HEK293T (cell line): ENCODE measurements at regions not wholly inside any gene's neighbourhood (a gene's known extent, or its start where the extent isn't known, plus 50 kb on each side); places are given as distances from the start of the nearest gene placed in this dataset.

ENCODE experiments used
- CTCF ChIA-PET: fragments of 350-600 bp; formaldehyde crosslinking; extraction: SDS; loops from one replicate; lab custom pipeline; 2021; ENCODE audit warnings: antibody characterized with exemption, inconsistent platforms; lab: Yijun Ruan, JAX
- POLR2A ChIA-PET: fragments of 350-600 bp; formaldehyde crosslinking; extraction: SDS; loops from one replicate; lab custom pipeline; 2020; ENCODE audit warnings: antibody characterized with exemption, inconsistent platforms; lab: Yijun Ruan, JAX
- DNase-seq: peaks from one replicate; pipeline ENCODE4 v3.0.0; 2012; ENCODE audit warnings: mixed read lengths; ENCODE audit errors: extremely low spot score
- ARNT ChIP-seq: fragments of 450-650 bp; IDR thresholded peaks from 2 replicates; pipeline ENCODE4 v1.6.1; 2017; ENCODE audit warnings: mild to moderate bottlenecking
- BHLHE40 ChIP-seq: fragments of 450-650 bp; IDR thresholded peaks from 2 replicates; pipeline ENCODE4 v1.6.1; 2016; ENCODE audit warnings: mild to moderate bottlenecking, moderate library complexity, borderline replicate concordance
- CTBP1 ChIP-seq: fragments of 450-650 bp; IDR thresholded peaks from 2 replicates; pipeline ENCODE4 v1.6.1; 2016; ENCODE audit warnings: borderline replicate concordance
- ELF4 ChIP-seq: fragments of 450-650 bp; IDR thresholded peaks from 2 replicates; pipeline ENCODE4 v1.6.1; 2017; ENCODE audit warnings: antibody characterized with exemption
- FOXA1 ChIP-seq: fragments of 450-650 bp; IDR thresholded peaks from 2 replicates; pipeline ENCODE4 v1.6.1; 2016; ENCODE audit warnings: mild to moderate bottlenecking
- FOXK2 ChIP-seq: fragments of 450-650 bp; IDR thresholded peaks from 2 replicates; pipeline ENCODE4 v1.6.1; 2016; ENCODE audit warnings: mild to moderate bottlenecking
- FOXM1 ChIP-seq: fragments of 450-650 bp; IDR thresholded peaks from 2 replicates; pipeline ENCODE4 v1.6.1; 2017; ENCODE audit warnings: mild to moderate bottlenecking, borderline replicate concordance
- HDGF ChIP-seq: fragments of 450-650 bp; IDR thresholded peaks from 2 replicates; pipeline ENCODE4 v1.6.1; 2017; ENCODE audit warnings: antibody characterized with exemption, borderline replicate concordance
- L3MBTL2 ChIP-seq: fragments of 450-650 bp; conservative IDR thresholded peaks from 2 replicates; pipeline ENCODE4 v1.6.1; 2016; ENCODE audit warnings: mild to moderate bottlenecking
- LEF1 ChIP-seq: fragments of 450-650 bp; IDR thresholded peaks from 2 replicates; pipeline ENCODE4 v1.6.1; 2017; ENCODE audit warnings: mild to moderate bottlenecking, borderline replicate concordance
- NFRKB ChIP-seq: fragments of 450-650 bp; IDR thresholded peaks from 2 replicates; pipeline ENCODE4 v1.6.1; 2016; ENCODE audit warnings: mild to moderate bottlenecking, moderate library complexity
- PKNOX1 ChIP-seq: fragments of 450-650 bp; IDR thresholded peaks from 2 replicates; pipeline ENCODE4 v1.6.1; 2016
- SP1 ChIP-seq: fragments of 450-650 bp; IDR thresholded peaks from 2 replicates; pipeline ENCODE4 v1.6.1; 2017
- SUZ12 ChIP-seq: fragments of 450-650 bp; IDR thresholded peaks from 2 replicates; pipeline ENCODE4 v1.6.1; 2016; ENCODE audit warnings: mild to moderate bottlenecking
- TARDBP ChIP-seq: fragments of 450-650 bp; IDR thresholded peaks from 2 replicates; pipeline ENCODE4 v1.6.1; 2016
- ZNF384 ChIP-seq: fragments of 450-650 bp; IDR thresholded peaks from 2 replicates; pipeline ENCODE4 v1.6.1; 2016

GRCh38 chr5:2696156-2696807 is 55.2 kb downstream of the IRX2 start:
- no peak for TF ChIP-seq FOXA1
- TF ChIP-seq FOXM1 = no peak
- TF ChIP-seq SUZ12 = no peak
- no peak for TF ChIP-seq L3MBTL2
- TF ChIP-seq SP1 = no peak
- TF ChIP-seq ELF4 = no peak
- no peak for TF ChIP-seq ZNF384
- TF ChIP-seq ARNT = no peak
- TF ChIP-seq LEF1 = no peak
- no peak for TF ChIP-seq FOXK2
- TF ChIP-seq HDGF = no peak
- TF ChIP-seq PKNOX1 = no peak
- TF ChIP-seq NFRKB = no peak
- ChIA-PET POLR2A (no interaction called here), CTCF (no interaction called here)

DNA sequence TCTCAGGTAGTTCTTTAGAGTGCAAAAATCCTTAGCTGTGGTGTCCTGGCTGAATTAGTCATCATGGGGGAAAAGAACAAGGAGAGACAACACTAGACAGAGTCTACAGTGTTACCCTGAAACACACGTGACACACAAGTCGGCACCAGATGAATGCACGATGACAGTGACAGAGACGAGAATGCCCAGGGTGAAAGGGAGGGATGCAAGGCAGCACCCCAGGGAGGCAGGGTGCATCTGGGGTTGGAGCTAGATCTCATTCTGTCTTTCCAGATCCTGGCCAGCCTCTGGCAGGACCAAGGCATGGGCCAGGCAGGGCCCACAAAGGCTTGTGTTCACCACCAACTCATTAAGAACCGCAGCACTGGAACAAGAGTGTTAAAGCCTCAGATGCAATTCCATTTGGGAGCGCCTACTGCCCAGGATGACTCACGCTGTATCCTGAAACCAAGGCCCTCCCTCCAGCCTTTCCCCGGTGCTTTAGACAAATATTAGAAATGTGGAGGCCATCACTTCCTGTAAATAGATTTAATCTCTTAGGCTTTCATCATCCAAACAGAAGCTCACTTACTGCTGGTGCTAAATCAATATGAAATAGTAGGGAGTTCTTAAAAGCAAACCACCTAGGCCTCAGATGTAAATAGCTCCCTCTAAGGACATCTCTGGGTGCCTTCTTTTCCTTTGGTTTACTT is 56.1 kb downstream of the IRX2 start:
- CTCF ChIA-PET = no interaction called here

More at GRCh38 chr5:2696156-2696807, 55.2 kb downstream of the IRX2 start:
- no peak for DNase-seq

DNA sequence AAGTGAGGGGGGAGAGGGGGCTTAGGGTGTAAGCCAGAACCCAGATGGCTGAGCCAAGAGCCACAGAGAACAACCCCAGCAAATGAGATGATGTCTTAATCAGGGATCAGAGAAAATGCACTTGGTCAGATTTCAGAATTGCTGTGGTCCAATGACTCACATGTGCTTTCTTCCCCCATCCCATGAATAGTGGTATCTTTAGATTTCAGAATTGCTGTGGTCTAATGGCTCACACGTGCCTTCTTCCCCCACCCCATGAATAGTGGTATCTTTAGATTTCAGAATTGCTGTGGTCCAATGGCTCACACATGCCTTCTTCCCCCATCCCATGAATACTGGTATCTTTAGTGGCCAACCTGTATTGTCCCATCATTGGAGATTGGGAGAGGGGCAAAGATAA is 59.9 kb downstream of the IRX2 start:
- ChIA-PET CTCF (no interaction called here), POLR2A (no interaction called here)
- TF ChIP-seq HDGF = no peak
- no peak for TF ChIP-seq FOXK2
- TF ChIP-seq CTBP1 = no peak
- no peak for TF ChIP-seq FOXA1
- TF ChIP-seq ARNT = no peak
- TF ChIP-seq TARDBP = no peak
- no peak for TF ChIP-seq SUZ12
- TF ChIP-seq ELF4 = no peak
- no peak for TF ChIP-seq LEF1
- no peak for TF ChIP-seq L3MBTL2
- no peak for TF ChIP-seq FOXM1
- no peak for TF ChIP-seq ZNF384
- no peak for TF ChIP-seq NFRKB
- TF ChIP-seq BHLHE40 = no peak
- TF ChIP-seq SP1 = no peak
- TF ChIP-seq PKNOX1 = no peak
- DNase-seq = no peak

More for the DNA sequence above, 56.1 kb downstream of the IRX2 start:
- no peak for DNase-seq
- no peak for TF ChIP-seq TARDBP
- TF ChIP-seq SUZ12 = no peak
- TF ChIP-seq ZNF384 = no peak
- no peak for TF ChIP-seq BHLHE40
- no peak for TF ChIP-seq LEF1
- no peak for TF ChIP-seq FOXM1
- POLR2A ChIA-PET = no interaction called here

GRCh38 chr5:2690293-2690692 is 61.2 kb downstream of the IRX2 start:
- TF ChIP-seq BHLHE40 = no peak
- TF ChIP-seq L3MBTL2 = no peak
- no peak for TF ChIP-seq ARNT
- no peak for TF ChIP-seq LEF1
- no peak for TF ChIP-seq NFRKB
- TF ChIP-seq SUZ12 = no peak
- no peak for TF ChIP-seq TARDBP
- TF ChIP-seq PKNOX1 = no peak
- TF ChIP-seq FOXM1 = no peak
- no peak for DNase-seq
- POLR2A ChIA-PET = no interaction called here
- CTCF ChIA-PET = no interaction called here

GRCh38 chr5:2688586-2688985 is 62.9 kb downstream of the IRX2 start:
- ChIA-PET POLR2A (no interaction called here), CTCF (no interaction called here)
- no peak for TF ChIP-seq HDGF
- no peak for TF ChIP-seq ARNT
- TF ChIP-seq FOXA1 = no peak
- no peak for TF ChIP-seq BHLHE40
- no peak for TF ChIP-seq FOXM1
- no peak for TF ChIP-seq TARDBP
- no peak for DNase-seq

DNA sequence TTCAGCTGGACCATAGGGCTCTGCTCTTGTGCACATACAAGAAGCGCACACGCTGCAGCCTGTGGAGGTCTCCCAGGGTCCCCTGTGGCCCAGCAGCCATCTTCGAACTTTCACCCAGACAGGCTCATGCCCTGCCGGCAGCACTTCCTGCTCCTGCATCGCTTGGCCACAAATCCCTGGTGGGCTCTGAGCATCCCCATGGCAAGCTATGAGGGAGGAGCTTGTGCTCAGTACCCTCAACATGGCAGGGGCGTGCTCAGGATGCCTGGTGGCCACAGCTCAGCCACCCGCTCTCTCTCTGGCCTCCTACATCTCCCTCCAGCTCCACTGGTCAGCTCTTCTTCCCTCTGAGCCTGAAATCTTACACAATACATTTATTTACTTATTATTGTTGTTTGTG is 63.7 kb downstream of the IRX2 start:
- ChIA-PET CTCF (no interaction called here), POLR2A (no interaction called here)
- TF ChIP-seq FOXK2 (no peak), SUZ12 (no peak), LEF1 (no peak), ZNF384 (no peak), BHLHE40 (no peak), ARNT (no peak), FOXA1 (no peak), TARDBP (no peak), PKNOX1 (no peak), HDGF (no peak)
- no peak for DNase-seq
